Endothelial cell of umbilical vein (primary cell): ENCODE measurements at regions not wholly inside any gene's neighbourhood (a gene's known extent, or its start where the extent isn't known, plus 50 kb on each side); places are given as distances from the start of the nearest gene placed in this dataset.

Experiments used
- BruUV-seq: library from RNA; stranded (reverse); fragments of 400-500 nt; replicated peaks from 2 replicates; lab custom pipeline; 2021; lab: Mats Ljungman, UMichigan
- CTCF ChIA-PET: fragments of 300-600, 350-600 bp; sonication (Branson Sonifier 250); formaldehyde crosslinking; loops from one replicate; lab custom pipeline; 2021; ENCODE audit warnings: antibody characterized with exemption, inconsistent platforms; lab: Charles Lee
- POLR2A ChIA-PET: fragments of 300-600, 350-600 bp; sonication (Branson Sonifier 250); formaldehyde crosslinking; loops from one replicate; lab custom pipeline; 2021; ENCODE audit warnings: antibody characterized with exemption, inconsistent platforms; lab: Charles Lee
- DNase-seq: peaks from one replicate; pipeline ENCODE4 v3.0.0-alpha.2; 2011; ENCODE audit warnings: low read depth, low spot score
- FAIRE-seq: peaks from 2 replicates; lab custom pipeline; 2011; peaks lifted over from hg19 to GRCh38; lab: Jason Lieb, UNC
- H2AFZ ChIP-seq: 2 replicates; pipeline ENCODE4 v1.6.0; 2012; ENCODE audit warnings: low read depth, low read length, control low read depth, inconsistent platforms
- H3K27ac ChIP-seq: 2 replicates; pipeline ENCODE4 v1.5.1; 2011; ENCODE audit warnings: low read depth, mild to moderate bottlenecking, control low read depth, low read length, moderate library complexity; ENCODE audit not compliant: insufficient read depth
- H3K27me3 ChIP-seq, 2 experiments: 2 replicates each; pipeline versions ENCODE4 v1.6.0 to v1.6.1; 2011; ENCODE audit warnings: low read length in 2 of 2, mixed read lengths in 1 of 2; ENCODE audit not compliant: control insufficient read depth in 2 of 2, insufficient read depth in 2 of 2
- H3K36me3 ChIP-seq, 2 experiments: 2 replicates in 1 of 2; 3 replicates in 1 of 2; pipeline ENCODE4 v1.5.1; 2011; ENCODE audit warnings: low read length in 2 of 2, mild to moderate bottlenecking in 1 of 2, moderate library complexity in 1 of 2; ENCODE audit not compliant: control insufficient read depth in 2 of 2, insufficient read depth in 2 of 2; ENCODE audit errors: extremely low read depth in 1 of 2
- H3K4me1 ChIP-seq: 3 replicates; pipeline ENCODE4 v1.5.1; 2011; ENCODE audit warnings: mild to moderate bottlenecking, low read length; ENCODE audit not compliant: control insufficient read depth, insufficient read depth; ENCODE audit errors: extremely low read depth
- H3K4me2 ChIP-seq: 2 replicates; pipeline ENCODE4 v1.6.1; 2011; ENCODE audit warnings: low read length, control low read depth, mixed read lengths; ENCODE audit not compliant: insufficient read depth
- H3K4me3 ChIP-seq, 3 experiments: fragments of 200-600 bp in 1 of 3; sonication (generic), shearing (Covaris generic) in 1 of 3; replicated peaks in 1 of 3; 2 replicates each; pipeline ENCODE4 v1.5.1; 2011 to 2016; ENCODE audit warnings: control low read depth in 3 of 3, low read length in 3 of 3, mild to moderate bottlenecking in 2 of 3, inconsistent platforms in 1 of 3, low read depth in 1 of 3, moderate library complexity in 1 of 3; ENCODE audit not compliant: insufficient read depth in 1 of 3
- H3K79me2 ChIP-seq: 2 replicates; pipeline ENCODE4 v1.6.0; 2012; ENCODE audit warnings: low read length, inconsistent platforms; ENCODE audit not compliant: control insufficient read depth, insufficient read depth
- H3K9ac ChIP-seq: replicated peaks from 2 replicates; pipeline ENCODE3; 2011; ENCODE audit warnings: low read length, control low read depth; ENCODE audit not compliant: insufficient read depth; ENCODE audit errors: extremely low read depth
- H3K9me1 ChIP-seq: replicated peaks from 3 replicates; pipeline ENCODE4 v1.6.0; 2011; ENCODE audit warnings: mild to moderate bottlenecking, low read length; ENCODE audit not compliant: control insufficient read depth, insufficient read depth; ENCODE audit errors: extremely low read depth
- H3K9me3 ChIP-seq: replicated peaks from 2 replicates; pipeline ENCODE4 v1.5.1; 2012; ENCODE audit warnings: low read length, inconsistent platforms; ENCODE audit not compliant: control insufficient read depth, insufficient read depth
- H4K20me1 ChIP-seq: replicated peaks from 2 replicates; pipeline ENCODE3; 2011; ENCODE audit warnings: mild to moderate bottlenecking, low read length; ENCODE audit not compliant: control insufficient read depth, insufficient read depth; ENCODE audit errors: extremely low read depth
- EZH2 ChIP-seq: IDR thresholded peaks from 2 replicates; pipeline ENCODE4 v1.6.1; 2012; ENCODE audit warnings: borderline replicate concordance, low read depth, mild to moderate bottlenecking, moderate library complexity, low read length, inconsistent platforms; ENCODE audit not compliant: severe bottlenecking
- FOS ChIP-seq: IDR thresholded peaks from 2 replicates; pipeline ENCODE4 v1.6.1; 2011; ENCODE audit warnings: mild to moderate bottlenecking, low read length, moderate library complexity, borderline replicate concordance; ENCODE audit not compliant: insufficient read depth
- GATA2 ChIP-seq: IDR thresholded peaks from 2 replicates; pipeline ENCODE4 v1.7.0; 2011; ENCODE audit warnings: low read depth, mild to moderate bottlenecking, moderate library complexity, mixed read lengths, low read length; ENCODE audit not compliant: insufficient read length, insufficient read depth
- JUN ChIP-seq: IDR thresholded peaks from 2 replicates; pipeline ENCODE4 v1.6.1; 2011; ENCODE audit warnings: borderline replicate concordance, low read depth; ENCODE audit not compliant: insufficient read length, insufficient read depth
- MYC ChIP-seq: IDR thresholded peaks from one replicate; pipeline ENCODE4 v1.6.1; 2011; ENCODE audit warnings: mild to moderate bottlenecking, low read depth, low read length
- POLR2A ChIP-seq: IDR thresholded peaks from 2 replicates; pipeline ENCODE4 v1.6.1; 2012; ENCODE audit warnings: low read depth, mild to moderate bottlenecking, control low read depth, low read length
- POLR2AphosphoS5 ChIP-seq: IDR thresholded peaks from 2 replicates; pipeline ENCODE4 v1.6.1; 2012; ENCODE audit warnings: low read depth, mild to moderate bottlenecking, control low read depth, low read length, moderate library complexity; ENCODE audit not compliant: insufficient read depth
- dilution Hi-C: fragments of 300-500 bp; cut with MboI; formaldehyde crosslinking; loops from one replicate; pipeline ENCODE4 v1.15.0; 2019; ENCODE audit warnings: low sequenced_read_pairs; ENCODE audit not compliant: extremely low pct_ligation_motif_present
- intact Hi-C: fragments of 100-400 bp; cut with micrococcal nuclease; formaldehyde crosslinking; loops from one replicate; pipeline ENCODE4 v1.10.0; 2022
- TF ChIP-seq, protein P1 (sequence below), 2 donors: IDR thresholded peaks; 1 replicate in 1 of 2; 2 replicates in 1 of 2; pipeline ENCODE4 v1.5.1; 2011; ENCODE audit warnings: low read length in 2 of 2, mild to moderate bottlenecking in 2 of 2, moderate library complexity in 2 of 2, control low read depth in 1 of 2, inconsistent platforms in 1 of 2, low read depth in 1 of 2; ENCODE audit not compliant: insufficient read depth in 1 of 2; ENCODE audit errors: extremely low read depth in 1 of 2
- TF ChIP-seq, protein P2 (sequence below): IDR thresholded peaks from 2 replicates; pipeline ENCODE4 v1.6.1; 2011; ENCODE audit not compliant: insufficient read depth, insufficient read length

DNA sequence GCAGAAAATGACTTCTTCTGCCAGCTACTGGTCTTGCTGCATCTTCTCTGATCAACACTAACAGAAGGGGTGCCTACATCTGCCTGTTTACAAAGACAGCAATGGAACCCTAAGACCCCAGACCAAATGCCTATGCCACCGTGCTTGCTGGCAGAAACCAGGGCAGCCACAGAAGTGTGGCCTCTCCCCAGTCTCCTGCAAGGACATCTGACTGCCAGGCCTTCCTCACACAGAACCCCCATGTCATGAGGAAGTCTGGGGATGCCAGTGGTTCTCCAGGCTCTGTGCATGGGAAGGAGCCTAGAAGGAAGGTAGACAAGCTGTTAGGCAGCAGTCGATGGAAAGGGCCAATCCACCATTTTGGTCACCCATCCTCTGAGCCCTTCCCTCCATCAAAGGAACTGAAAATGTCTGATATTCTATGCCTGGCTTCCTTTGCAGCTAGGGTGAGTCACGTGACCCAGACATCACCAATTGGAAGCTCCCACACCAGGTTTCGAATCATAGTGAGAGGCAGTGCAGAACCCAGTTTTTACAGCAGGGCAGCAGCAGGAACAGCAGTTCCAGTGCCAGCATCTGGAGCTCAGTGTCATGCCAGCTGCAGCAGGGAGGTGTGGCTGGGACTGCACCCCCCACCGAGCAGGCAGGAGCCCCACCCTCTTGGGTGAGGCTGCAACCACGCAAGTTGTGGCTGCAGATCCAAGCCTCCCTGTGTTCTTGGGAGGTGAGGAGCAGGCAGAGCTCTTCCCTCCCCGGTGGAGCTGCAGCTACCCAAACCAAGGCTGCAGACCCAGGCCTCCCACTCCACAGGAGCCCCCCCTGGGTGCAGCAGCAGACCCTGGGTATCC lies 123.4 kb downstream of the OLFM1 start:
- no peak overlapping the region for H3K4me3 ChIP-seq
- H3K27me3 ChIP-seq, result no peaks in the 10 kb centered on the region
- DNase-seq (no peak), FAIRE-seq (no peak)
- no peak overlapping the region for H3K27ac ChIP-seq
- no peak overlapping the region for H3K4me2 ChIP-seq
- no peaks in the 10 kb centered on the region for H3K36me3 ChIP-seq
- H4K20me1 ChIP-seq, result no peaks in the 10 kb centered on the region
- no TSS peak for BruUV-seq
- dilution Hi-C loops, result no loop called here
- intact Hi-C loops, result no loop called here
- TF ChIP-seq, protein P1, sequence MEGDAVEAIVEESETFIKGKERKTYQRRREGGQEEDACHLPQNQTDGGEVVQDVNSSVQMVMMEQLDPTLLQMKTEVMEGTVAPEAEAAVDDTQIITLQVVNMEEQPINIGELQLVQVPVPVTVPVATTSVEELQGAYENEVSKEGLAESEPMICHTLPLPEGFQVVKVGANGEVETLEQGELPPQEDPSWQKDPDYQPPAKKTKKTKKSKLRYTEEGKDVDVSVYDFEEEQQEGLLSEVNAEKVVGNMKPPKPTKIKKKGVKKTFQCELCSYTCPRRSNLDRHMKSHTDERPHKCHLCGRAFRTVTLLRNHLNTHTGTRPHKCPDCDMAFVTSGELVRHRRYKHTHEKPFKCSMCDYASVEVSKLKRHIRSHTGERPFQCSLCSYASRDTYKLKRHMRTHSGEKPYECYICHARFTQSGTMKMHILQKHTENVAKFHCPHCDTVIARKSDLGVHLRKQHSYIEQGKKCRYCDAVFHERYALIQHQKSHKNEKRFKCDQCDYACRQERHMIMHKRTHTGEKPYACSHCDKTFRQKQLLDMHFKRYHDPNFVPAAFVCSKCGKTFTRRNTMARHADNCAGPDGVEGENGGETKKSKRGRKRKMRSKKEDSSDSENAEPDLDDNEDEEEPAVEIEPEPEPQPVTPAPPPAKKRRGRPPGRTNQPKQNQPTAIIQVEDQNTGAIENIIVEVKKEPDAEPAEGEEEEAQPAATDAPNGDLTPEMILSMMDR (IDR thresholded peaks at IDR 0.05; ENCODE audit: extremely low read depth in 1 of 2, insufficient read depth in 1 of 2, low read depth in 1 of 2, low read length in 2 of 2), result no peak
- no peak for TF ChIP-seq GATA2
- TF ChIP-seq, protein P2, sequence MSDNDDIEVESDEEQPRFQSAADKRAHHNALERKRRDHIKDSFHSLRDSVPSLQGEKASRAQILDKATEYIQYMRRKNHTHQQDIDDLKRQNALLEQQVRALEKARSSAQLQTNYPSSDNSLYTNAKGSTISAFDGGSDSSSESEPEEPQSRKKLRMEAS, result no peak
- TF ChIP-seq MYC, result no peak
- no peak for TF ChIP-seq JUN
- TF ChIP-seq POLR2AphosphoS5, result no peak
- no peak for TF ChIP-seq EZH2
- TF ChIP-seq POLR2A, result no peak
- no peak for TF ChIP-seq FOS
- POLR2A ChIA-PET, result no interaction called here
- no peak overlapping the region for H3K9ac ChIP-seq
- no peaks in the 10 kb centered on the region for H3K9me1 ChIP-seq
- H3K4me1 ChIP-seq, result no peaks in the 10 kb centered on the region
- H3K79me2 ChIP-seq, result no peaks in the 10 kb centered on the region
- H2AFZ ChIP-seq, result no peak overlapping the region
- CTCF ChIA-PET, result no interaction called here
- H3K9me3 ChIP-seq, result peaks cover 2% of the 10 kb centered on the region
